Hematopoietic multipotent progenitor cell treated with erythropoietin and hydrocortisone succinate and interleukin-3 and kit ligand, for 8 days (in vitro differentiated cells): ENCODE measurements at regions not wholly inside any gene's neighbourhood (a gene's known extent, or its start where the extent isn't known, plus 50 kb on each side); places are given as distances from the start of the nearest gene placed in this dataset.

Source experiments
- DNase-seq: peaks from one replicate; pipeline ENCODE4 v3.0.0-alpha.2; 2015

GRCh38 chr9:81244631-81245030 is 444.7 kb downstream of the TLE1 start:
- no peak for DNase-seq

- DNase-seq = no peak
Observed at GRCh38 chr9:81242866-81243265, 446.5 kb downstream of the TLE1 start.

DNA sequence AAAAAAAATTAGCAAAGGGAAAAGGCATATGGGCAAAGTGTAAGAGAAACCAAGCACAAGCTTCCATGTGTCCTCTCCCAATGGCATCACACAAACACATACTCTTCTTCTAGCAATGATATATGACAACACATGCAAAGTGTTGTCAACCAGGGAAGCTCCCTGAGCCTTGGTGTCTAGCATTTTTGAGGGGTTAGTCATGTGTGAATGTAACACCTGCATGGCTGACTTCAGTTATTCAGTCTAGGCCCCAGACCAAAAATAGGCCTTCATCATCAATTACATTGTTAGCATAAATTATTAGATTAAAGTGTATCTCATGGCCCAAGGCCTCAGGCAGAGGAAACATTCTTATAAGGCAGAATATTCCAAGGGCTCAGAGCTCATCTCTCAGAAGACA is 450.0 kb downstream of the TLE1 start:
- DNase-seq = no peak

DNA sequence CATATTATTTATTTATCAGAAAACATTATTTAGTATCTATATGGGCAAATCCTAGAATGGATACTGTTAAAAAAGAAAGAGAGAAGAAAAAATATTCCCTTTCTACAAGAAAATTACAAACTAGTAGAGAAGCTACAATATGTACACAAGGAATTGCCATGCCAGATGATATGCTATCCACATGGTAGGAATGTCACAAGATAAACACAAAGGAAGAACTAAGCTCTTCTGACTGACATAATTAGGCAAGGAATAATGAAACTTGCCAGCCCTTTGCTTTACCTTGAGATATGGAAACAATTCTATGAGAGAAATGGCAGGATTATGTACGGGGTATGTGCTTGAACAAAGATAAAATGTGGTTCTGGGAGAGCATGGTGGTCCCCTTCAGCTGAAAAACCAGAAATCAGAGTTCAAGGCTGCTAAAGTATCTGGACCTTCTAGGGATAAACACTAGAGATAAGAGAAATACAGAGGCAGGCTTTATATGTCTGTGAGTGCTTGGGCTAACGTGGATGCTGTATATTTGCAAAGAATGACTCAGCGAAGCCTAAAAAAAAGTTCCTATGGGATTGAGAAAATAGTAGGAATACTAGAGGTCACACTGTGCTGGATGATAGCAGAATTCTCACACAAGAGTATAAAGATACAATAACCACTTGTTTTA is 451.6 kb downstream of the TLE1 start:
- DNase-seq = no peak

DNA sequence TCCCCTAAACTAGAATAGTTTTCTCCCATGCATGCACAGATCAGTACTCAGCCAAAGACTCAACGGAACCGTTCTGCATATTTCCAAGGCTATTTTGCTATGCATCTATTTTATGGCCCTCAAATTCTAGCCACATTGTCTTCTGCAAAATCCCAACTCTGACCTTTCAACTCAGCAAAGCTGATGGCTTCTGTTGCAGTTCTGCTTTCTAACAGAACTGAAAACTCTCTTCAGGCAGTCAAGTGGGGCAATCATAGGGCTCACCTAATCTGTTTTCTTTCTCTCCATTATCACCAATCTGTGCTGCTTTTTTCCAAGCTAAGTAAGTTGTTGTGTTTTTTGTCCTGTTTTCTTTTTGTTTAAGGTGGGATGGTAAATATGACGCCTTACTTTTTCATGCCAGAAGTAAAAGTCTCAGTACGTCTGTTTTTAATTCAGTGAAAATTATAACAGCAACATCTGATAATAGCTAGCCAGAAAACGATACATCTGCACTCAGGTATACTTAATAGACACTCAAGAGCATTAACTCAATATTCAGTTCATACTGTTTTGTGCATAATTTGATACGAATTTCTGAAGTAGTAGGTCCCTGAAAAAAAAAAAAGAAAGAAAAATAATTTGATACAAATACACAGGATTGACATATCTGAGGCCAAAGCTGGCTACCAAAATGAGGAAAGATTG is 454.3 kb downstream of the TLE1 start:
- no peak for DNase-seq

DNA sequence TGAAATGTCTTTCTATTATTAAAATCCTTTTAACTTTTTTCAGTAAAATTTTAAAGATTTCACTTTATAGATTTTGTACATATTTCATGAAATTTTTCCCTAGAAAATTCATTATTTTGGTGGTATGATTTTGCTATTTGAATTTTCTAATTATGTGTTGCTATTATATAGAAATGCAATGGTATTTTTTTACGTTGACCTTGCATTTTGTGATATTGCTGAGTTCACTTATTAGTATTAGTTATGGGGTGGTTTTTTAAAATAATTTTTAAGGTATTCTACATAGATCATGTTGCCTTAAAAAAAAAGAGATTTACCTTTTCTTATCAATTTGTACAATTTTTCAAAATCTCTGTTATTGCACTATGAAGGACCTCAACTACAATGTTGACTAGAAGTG is 458.3 kb downstream of the TLE1 start:
- DNase-seq = no peak

DNA sequence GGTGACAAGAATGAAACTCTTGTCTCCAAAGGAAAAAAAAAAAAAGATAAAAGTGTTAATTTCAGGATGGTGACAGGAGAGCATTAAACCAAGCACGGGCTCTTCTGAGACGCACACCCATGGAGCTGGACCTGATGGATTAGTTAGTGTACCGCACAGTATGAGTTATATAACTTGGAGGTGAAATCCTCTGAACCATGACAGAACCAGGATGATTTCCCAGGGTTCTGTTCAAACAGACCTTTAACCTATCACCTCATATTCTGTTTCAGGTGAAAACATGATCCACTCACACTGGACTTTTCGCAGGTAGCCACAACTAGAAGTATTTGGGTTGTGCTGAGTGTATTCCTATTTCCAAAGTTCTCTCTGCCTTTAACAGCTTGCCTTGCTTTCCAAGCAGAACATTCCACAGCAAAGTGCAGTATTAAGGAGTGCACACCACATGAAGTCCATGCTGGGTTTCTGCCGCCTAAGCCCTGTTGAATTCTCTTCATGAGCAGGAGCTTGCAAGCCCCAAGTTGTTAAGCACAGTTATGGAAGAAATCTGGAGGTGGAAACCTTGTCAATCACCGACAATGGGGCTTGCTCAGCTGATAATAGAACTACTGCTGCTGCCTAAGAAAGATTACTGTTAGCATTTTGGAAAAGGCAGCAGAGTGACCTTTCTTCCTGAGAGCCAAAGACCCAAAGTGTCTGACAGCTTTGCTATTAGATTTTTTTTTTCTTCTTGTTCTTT is 461.7 kb downstream of the TLE1 start:
- DNase-seq = no peak

GRCh38 chr9:81225596-81225995 is 463.8 kb downstream of the TLE1 start:
- no peak for DNase-seq

GRCh38 chr9:81224166-81225081 is 464.9 kb downstream of the TLE1 start:
- no peak for DNase-seq

GRCh38 chr9:81214975-81215374 is 474.4 kb downstream of the TLE1 start:
- no peak for DNase-seq

DNA sequence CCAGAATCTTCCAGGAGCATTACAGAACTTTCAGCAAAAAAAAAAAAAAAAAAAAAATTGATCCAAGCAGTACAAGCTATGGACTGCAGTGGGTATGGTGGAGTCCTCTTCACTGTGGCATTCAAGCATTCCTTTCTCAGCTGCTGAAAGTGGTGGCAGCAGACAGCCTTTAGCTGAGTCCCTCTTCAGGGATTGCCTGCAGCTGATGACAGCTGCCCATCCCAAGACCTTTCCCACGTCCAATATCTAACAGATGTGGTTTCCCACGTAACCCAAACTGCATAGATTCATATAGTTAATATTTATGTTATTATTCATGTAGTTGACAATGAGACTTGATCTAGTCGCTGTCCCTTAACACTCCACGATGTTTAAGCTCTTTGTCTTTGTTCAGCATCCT is 475.9 kb downstream of the TLE1 start:
- no peak for DNase-seq

- no peak for DNase-seq
Observed at GRCh38 chr9:81211741-81212140, 477.6 kb downstream of the TLE1 start.

GRCh38 chr9:81207651-81208050 is 481.7 kb downstream of the TLE1 start:
- DNase-seq = no peak

GRCh38 chr9:81202292-81202691 is 487.1 kb downstream of the TLE1 start:
- DNase-seq = no peak

- no peak for DNase-seq
Observed at GRCh38 chr9:81195206-81195605, 494.1 kb downstream of the TLE1 start.

GRCh38 chr9:81193362-81194339 is 495.7 kb downstream of the TLE1 start:
- no peak for DNase-seq

- no peak for DNase-seq
Observed at GRCh38 chr9:81191222-81191621, 498.1 kb downstream of the TLE1 start.

- no peak for DNase-seq
Observed at GRCh38 chr9:81190659-81191058, 498.7 kb downstream of the TLE1 start.

DNA sequence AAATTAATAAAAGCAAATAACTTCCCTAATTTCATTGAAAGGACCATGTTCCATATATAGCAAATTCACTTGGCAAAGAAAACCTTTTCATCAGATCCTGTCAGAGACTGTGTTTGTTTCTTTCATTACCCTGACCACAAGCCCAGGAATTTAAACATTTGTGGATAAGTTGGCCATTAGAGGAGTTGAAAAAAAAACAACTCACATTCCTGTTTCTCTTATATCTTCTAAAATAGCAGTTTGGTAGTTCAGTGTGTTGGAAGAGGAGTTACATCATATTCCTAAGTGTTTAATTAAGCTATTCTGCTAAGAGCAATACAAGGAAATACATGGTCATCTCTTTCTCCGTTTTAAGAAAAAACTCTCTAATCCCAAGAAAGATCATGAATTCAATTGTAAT is 505.6 kb downstream of the TLE1 start:
- DNase-seq = no peak

DNA sequence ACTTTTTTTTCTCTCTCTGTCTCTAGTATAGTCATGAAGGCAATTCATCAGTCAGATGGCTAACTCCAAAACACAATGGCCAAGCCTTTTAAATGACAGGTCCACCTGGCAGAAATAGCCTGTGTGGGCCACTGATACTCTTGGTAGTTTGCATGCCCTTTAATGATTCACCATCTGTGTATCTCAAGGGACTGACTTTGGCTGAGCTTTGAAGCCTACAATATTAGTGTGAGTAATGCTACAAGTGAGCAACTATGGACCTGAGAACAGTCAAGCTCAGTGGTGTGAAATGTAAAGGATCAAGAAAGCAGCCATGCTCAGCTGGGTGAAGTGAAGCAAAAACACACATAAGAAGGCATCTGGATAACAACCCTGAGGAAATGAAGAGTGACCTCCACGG is 506.9 kb downstream of the TLE1 start:
- no peak for DNase-seq

DNA sequence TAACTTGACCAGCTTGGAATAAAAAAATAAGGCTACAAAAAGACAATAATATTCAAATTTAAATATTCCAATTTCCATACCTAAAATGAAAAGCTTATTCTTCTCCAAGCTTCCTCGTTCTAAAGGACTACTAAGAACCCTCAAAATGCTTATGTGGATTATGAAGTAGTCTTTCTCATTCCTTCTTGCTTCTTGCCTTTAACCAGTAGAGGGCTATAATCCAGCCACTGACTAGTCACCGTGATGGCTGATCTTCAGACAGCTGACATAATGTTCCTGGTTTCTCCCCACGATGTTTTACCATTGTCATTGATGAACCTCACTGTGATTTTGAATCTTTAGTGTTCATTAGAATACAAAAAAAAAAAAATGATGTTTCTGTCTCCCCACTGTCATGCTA is 515.3 kb downstream of the TLE1 start:
- no peak for DNase-seq

GRCh38 chr9:81171689-81172088 is 517.7 kb downstream of the TLE1 start:
- DNase-seq = no peak
